Fibroblast of lung (primary cell): ENCODE measurements at regions not wholly inside any gene's neighbourhood (a gene's known extent, or its start where the extent isn't known, plus 50 kb on each side); places are given as distances from the start of the nearest gene placed in this dataset.

Experiments
- CTCF ChIP-seq, 2 donors: IDR thresholded peaks in 1 of 2; conservative IDR thresholded peaks in 1 of 2; 1 replicate in 1 of 2; 2 replicates in 1 of 2; pipeline ENCODE4 v1.5.1; 2011 to 2012; ENCODE audit warnings: low read length in 2 of 2, control low read depth in 1 of 2, inconsistent platforms in 1 of 2, low read depth in 1 of 2, mild to moderate bottlenecking in 1 of 2
- EZH2 ChIP-seq: IDR thresholded peaks from 2 replicates; pipeline ENCODE4 v1.5.1; 2012; ENCODE audit warnings: low read length, control low read depth, mild to moderate bottlenecking; ENCODE audit errors: missing control alignments

- TF ChIP-seq EZH2 (no peak), CTCF (conservative IDR thresholded peaks at IDR 0.05 in 1 of 2, IDR thresholded peaks at IDR 0.05 in 1 of 2; ENCODE audit: low read depth in 1 of 2, low read length in 2 of 2) (no peak)
These were observed 193.8 kb downstream of the CMPK2 start for GRCh38 chr2:6671913-6672312.
